ENCODE measurements at regions not wholly inside any gene's neighbourhood (a gene's known extent, or its start where the extent isn't known, plus 50 kb on each side); places are given as distances from the start of the nearest gene placed in this dataset.
"Not testable (repeated sequence)": the region's sequence is repeated elsewhere in the genome, so short reads cannot be mapped to it uniquely, and the experiment has no call there.

- DNase-seq (ENCODE audit: extremely low read depth, low read depth): no peak
Observed at GRCh38 chr10:85098835-85099521, 770.6 kb downstream of the CCSER2 start.

GRCh38 chr10:85100495-85100894, 772.1 kb downstream of the CCSER2 start:
- no peak for DNase-seq (ENCODE audit: extremely low read depth, low read depth)

GRCh38 chr10:85105614-85106255, 777.3 kb downstream of the CCSER2 start:
- no peak for DNase-seq (ENCODE audit: extremely low read depth, low read depth)

- no peak for DNase-seq (ENCODE audit: extremely low read depth, low read depth)
Observed at GRCh38 chr10:85111271-85111670, 782.9 kb downstream of the CCSER2 start.

GRCh38 chr10:85124603-85125051, 796.2 kb downstream of the CCSER2 start:
- no peak for DNase-seq (ENCODE audit: extremely low read depth, low read depth)

GRCh38 chr10:85137253-85137652, 808.9 kb downstream of the CCSER2 start:
- no peak for DNase-seq (ENCODE audit: extremely low read depth, low read depth)

- no peak for DNase-seq (ENCODE audit: extremely low read depth, low read depth)
Observed at GRCh38 chr10:85138046-85138445, 809.7 kb downstream of the CCSER2 start.

- DNase-seq (ENCODE audit: extremely low read depth, low read depth): no peak
Observed at GRCh38 chr10:85139124-85139523, 810.7 kb downstream of the CCSER2 start.

GRCh38 chr10:85141520-85141919, 813.1 kb downstream of the CCSER2 start:
- not testable (repeated sequence) for DNase-seq (ENCODE audit: extremely low read depth, low read depth)

- no peak for DNase-seq (ENCODE audit: extremely low read depth, low read depth)
Observed at GRCh38 chr10:85145966-85146365, 817.6 kb downstream of the CCSER2 start.

- DNase-seq (ENCODE audit: extremely low read depth, low read depth): no peak
Observed at GRCh38 chr10:85147346-85148250, 819.2 kb downstream of the CCSER2 start.

- DNase-seq (ENCODE audit: extremely low read depth, low read depth): no peak
Observed at GRCh38 chr10:85148693-85149640, 820.6 kb downstream of the CCSER2 start.

- no peak for DNase-seq (ENCODE audit: extremely low read depth, low read depth)
Observed at GRCh38 chr10:85149766-85150165, 821.4 kb downstream of the CCSER2 start.

- DNase-seq (ENCODE audit: extremely low read depth, low read depth): no peak
Observed at GRCh38 chr10:85151506-85151905, 823.1 kb downstream of the CCSER2 start.

GRCh38 chr10:85152496-85152895, 824.1 kb downstream of the CCSER2 start:
- no peak for DNase-seq (ENCODE audit: extremely low read depth, low read depth)

- no peak for DNase-seq (ENCODE audit: extremely low read depth, low read depth)
Observed at GRCh38 chr10:85152911-85153310, 824.5 kb downstream of the CCSER2 start.

GRCh38 chr10:85157206-85157605, 828.8 kb downstream of the CCSER2 start:
- DNase-seq (ENCODE audit: extremely low read depth, low read depth): no peak

GRCh38 chr10:85168243-85168642, 839.9 kb downstream of the CCSER2 start:
- DNase-seq (ENCODE audit: extremely low read depth, low read depth): no peak

GRCh38 chr10:85170026-85170425, 841.6 kb downstream of the CCSER2 start:
- DNase-seq (ENCODE audit: extremely low read depth, low read depth): no peak

- DNase-seq (ENCODE audit: extremely low read depth, low read depth): no peak
Observed at GRCh38 chr10:85175635-85176034, 847.2 kb downstream of the CCSER2 start.

Data from NCI-H460 (cell line).